Ecto neural progenitor cell (in vitro differentiated cells): ENCODE measurements at regions not wholly inside any gene's neighbourhood (a gene's known extent, or its start where the extent isn't known, plus 50 kb on each side); places are given as distances from the start of the nearest gene placed in this dataset.

Experiments
- DNase-seq: peaks from one replicate; pipeline ENCODE4 v3.0.0-alpha.2; 2018; ENCODE audit warnings: low spot score

DNA sequence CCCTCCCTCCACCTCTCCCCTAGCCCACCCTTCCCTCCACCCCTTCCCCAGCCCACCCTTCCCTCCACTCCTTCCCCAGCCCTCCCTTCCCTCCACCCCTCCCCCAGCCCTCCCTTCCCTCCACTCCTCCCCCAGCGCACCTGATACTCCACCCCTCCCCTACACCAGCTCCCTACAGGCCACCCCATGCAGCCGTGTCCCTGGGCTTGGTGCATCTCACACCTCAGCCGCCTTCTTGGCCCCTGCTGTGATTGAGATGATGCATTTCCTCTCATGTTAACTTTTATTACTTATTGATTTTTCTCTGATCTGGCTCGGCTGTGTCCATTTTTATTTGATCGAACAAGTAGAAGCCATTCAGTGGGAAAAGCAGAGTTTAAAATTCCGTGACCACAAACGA, 243.8 kb downstream of the MATN1 start:
- DNase-seq: no peak

DNA sequence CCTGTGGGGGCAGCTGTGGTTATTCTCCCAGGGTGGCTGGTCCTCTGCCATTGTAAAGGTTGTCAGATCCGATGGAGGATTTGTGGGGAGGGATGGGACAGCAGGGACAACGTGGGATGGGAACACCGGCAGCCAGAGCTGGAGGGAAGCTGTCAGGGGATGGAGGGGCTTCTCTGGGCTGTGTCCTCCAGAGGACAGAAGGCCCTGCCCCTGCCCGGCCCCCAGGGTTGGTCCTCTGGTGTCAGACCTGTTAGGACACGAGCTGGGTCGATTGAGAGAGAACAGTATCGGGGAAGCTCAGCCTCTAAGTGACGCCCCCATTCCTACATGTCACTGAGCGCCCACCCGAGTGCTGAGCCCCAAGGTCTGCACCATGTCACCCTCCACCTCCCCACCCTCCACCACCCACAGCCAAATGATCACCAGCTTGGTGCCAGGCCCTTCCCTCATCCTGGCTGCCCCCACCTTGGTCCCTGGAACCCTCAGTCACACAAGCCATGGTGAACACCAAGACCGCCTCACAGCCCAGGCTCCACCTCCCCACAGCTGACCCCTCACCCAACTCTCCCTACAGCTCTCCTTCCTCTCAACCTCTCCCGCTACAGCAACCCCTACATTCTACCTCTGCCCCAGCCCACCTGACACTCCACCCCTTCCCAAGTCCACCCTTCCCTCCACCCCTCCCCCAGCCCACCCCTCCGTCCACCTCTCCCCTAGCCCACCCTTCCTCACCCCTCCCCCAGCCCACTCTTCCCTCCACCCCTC, 244.4 kb downstream of the MATN1 start:
- DNase-seq: no peak

DNA sequence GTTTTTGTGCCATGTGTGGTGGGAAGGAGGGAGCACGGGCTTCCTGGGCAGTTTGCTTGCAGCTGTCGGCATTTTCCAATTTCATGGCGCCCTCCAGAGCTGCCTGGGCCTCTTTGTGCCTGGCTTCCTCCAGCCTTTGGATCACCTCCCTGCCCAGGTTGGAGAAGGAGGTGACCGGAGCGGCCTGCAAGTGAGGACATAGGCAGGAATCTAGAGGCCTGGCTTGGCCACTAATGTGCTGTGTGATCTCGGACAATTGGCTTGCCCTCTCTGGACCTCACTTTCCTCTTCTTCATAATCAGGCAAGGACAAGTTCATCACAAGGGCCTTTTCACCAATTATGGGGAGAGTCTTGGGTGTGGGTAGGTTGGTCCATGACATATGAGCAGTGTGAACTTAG, 245.1 kb downstream of the MATN1 start:
- no peak for DNase-seq

DNA sequence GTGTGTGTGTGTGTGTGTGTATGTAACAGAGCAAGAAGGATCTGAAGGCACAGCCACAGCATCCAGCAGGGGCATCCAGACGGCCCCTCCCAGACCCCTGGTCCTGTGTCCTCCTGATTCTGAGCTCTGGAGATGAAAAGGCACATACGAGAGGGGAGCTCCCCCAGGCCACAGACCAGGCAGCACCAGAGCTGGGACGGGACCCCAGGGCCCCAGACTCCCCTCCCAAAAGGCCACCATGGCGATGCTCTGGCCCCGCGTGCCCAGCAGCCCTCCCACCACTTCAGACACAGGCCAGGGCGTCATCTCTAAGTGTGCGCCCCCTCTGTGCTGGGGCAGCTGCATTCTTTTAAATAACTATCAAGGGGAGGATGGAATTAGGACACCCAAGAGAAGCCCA, 245.8 kb downstream of the MATN1 start:
- DNase-seq: no peak

DNA sequence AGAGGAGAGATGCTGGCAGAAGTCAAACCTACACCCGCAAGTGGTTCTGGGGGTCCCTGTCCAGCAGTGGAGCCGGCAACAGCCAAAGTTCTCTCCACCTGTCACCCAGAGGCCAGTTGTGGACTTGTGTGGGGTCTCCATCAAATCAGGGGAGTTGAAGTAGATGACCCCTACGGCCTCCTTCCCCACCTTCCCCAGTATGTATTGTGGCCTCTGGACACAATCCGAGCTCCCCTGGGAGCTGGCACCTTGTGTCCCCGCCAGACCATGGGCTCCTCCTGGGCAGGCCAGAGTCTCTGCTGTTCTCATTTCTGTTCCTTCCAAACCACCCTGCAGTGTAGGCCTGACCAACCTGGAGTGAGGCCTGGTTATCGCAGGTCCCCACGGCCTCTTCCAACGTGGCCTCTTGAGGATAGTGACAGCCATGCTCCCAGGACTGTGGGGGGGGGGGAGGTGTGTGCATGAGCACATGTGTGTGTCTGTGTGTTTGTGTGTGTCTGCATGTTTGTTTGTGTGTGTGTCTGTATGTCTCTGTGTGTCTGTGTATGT, 246.4 kb downstream of the MATN1 start:
- DNase-seq: no peak

DNA sequence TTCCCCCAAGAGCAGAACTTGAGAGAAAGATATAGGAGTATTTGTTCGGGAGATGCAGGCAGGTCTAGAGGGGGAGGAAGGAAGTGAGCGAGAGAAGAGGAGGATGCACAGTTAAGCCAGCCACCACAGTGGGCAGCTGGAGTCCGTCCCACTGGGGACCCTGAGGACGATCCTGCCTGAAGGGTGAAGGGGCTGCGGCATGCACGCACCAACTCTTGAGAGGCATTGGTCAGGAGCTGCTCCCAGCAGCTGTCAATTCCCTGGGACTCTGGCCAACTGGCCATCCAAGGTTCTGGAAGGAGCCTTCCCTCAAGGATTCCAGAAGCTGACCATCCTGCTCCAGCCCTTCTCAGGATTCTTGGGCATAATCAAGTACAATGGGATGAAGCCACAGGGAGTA, 246.9 kb downstream of the MATN1 start:
- DNase-seq: no peak

DNA sequence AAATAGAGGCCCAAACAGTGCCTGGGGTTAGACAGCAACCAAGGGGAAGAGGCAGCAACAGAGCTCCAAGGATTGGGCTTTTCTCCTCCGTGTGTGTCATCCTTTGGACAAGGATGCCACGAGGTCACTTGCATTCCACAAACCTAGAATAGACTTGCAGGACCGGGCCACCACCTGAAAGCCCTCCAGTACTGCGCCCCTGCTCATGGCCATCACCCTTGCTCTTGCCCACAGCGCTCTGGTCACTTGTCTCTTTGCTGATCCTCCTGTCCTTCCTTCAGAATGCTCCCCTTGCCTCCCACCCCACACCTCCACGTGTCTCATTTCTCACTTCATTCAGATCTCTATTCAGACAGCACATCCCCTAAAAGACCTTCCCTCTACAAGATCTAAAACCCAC, 247.4 kb downstream of the MATN1 start:
- no peak for DNase-seq

DNA sequence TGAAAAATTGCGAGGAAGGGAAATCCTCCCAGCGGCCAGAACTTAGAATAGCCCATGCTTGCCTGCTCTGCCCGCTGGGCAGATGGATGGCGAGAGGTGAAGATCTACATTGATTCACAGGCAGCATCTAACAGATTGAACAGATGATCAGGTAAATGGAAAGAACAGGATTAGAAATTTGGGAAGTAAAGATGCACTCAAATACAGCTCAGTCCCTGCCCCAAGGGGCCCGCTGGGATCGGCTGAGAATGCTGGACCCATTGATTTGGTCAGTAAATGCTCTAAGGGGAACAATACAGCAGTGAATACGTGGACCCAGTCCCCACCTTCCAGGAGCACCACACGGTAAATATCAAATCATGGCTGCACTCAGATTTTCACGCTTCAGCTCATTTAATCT, 248.2 kb downstream of the MATN1 start:
- DNase-seq: no peak

DNA sequence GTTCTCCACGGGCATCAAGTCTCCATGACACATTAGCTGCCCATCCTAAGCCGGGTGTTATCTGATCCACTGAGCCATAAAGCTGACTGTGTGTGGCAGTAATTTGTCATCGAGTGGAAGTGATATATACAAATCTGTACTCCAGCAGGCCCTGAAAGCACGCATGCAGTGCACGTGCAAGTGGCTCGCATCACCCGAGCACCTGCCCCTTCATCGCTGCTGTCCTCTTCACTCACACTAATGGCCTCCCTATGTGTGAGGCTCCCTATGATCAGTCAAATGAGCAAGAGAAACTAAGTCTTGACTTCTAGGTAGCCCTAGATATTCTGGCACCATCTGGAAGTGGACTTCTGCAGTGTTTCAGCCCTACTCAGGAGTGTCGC, 248.6 kb downstream of the MATN1 start:
- DNase-seq: no peak

DNA sequence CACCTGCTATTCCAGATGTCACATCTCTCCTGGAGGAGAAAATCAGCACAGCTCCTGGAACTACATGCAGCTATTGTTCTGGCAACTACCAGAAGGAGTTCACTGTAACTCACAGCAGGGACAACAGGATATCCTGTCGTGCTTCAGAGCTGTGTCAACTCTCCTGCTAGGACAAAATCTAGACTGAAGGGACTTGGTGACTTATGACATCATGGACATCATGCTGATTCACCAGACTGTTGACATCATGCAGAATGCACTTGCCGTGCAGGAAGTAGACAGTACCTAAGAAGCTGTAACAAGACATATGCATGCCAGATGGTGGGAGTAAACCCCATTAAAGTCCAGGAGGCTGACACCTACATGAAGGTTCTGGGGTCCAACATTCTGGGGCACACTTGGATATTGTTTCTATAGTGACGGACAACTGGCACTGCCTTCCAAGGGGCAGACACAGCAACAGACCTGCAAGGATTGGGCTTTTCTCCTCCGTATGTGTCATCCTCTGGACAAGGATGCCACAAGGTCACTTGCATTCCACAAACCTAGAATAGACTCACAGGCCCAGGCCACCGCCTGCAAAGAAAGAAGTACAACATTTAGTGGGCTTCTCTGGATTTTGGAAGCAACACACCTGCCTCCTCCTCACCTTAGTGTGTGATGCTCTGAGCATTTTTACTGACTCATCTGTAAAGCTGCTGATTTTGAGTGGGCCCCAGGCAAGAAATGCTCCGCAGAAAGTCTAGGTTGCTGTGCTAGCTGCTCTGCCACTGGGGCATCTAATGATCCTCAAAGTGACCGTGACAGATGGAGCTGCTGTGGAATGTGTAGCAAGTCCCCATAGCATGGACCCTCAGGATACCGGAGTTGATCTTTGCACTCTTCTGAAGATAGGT, 249.2 kb downstream of the MATN1 start:
- DNase-seq: no peak

DNA sequence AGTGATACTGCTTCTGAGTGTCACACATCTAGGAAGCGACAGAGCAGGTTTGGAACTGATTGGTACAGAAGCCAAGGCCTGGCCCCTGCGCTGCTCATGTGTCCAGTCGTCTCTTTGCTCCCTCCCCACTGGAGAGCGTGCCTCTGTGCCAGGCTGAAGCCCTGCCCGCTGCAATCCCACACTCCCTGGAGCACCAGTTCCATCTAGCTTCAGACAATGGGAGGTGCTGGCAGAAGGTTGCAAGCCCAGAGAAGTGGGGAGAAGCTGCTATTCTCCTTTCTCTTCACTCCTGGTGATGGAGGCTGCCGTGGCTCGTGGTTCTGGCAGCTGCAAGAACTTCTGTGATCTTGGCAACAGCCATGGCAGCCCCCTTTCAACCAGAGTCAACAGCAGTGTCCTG, 250.9 kb downstream of the MATN1 start:
- no peak for DNase-seq

DNA sequence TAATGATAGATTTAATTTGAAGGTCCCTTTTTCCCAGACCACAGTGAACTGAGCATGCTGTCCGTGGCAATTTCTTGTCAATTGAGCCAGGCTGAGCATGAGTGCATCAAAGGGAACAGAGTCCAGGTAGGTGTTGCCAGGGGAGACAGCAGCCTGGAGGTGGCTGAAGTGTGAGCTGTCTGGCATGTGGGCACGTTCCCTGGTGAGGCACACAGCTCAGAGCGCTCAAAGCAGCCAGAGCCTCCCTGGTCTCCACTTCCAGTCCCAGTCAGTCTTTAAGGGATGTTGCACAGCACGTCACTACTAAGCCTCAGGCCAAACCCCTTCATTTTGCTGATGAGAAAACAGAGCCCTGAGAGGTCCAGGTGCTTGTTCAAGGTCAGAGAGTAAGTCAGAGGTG, 251.4 kb downstream of the MATN1 start:
- no peak for DNase-seq

DNA sequence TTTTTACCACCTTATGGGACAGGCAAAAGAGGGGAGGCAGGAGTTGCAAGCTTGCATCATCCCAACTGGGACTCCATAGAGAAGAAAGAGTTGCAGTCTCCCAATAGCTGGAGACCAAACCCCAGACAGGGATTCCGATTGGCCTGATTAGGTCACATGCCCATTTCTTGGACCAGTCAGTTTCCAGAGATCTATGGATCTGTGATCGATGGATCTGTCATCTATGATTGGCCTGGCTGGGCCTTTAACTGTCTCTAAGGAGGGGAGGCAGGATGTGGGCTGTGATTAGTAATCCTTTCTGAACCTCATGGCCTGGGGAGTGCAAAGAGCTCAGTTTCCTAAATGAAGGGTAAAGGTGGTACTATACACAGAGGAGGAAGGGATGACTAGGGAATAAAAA, 252.1 kb downstream of the MATN1 start:
- DNase-seq: no peak

DNA sequence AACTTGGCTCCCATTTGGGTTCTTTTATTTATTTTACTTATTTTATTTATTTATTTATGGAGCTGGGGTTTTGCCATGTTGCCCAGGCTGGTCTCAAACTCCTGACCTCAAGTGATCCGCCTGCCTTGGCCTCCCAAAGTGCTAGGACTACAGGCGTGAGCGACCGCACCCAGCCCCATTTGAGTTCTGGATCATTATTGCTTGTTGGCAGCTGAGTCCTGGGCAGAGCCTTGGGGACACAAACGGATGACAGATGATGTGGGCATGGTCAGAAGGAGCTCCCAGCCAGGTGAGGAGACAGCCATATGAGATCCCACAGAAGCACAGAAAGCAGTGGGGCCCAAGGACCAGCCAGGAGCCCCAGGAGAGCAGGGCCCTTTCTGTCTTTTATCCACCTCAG, 254.0 kb downstream of the MATN1 start:
- DNase-seq: no peak

DNA sequence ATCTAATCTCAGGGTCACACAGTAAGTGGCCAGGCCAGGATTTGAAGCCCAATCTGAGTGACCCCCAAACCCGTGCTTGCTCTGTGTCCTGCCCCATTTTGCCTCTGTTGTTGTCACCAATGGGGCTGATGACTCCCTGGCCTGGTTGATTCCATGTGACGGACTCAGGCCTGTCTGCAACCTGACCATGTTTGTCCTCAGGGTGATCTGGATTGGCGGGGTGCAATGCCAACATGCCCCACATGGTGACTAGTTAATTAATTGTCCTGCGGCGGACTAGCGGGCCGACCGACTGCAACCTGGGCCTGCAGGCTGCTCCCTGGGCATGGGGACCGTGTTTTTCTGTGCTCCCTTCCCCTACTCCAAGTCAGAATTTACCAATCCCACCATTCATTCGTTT, 256.3 kb downstream of the MATN1 start:
- DNase-seq: no peak

DNA sequence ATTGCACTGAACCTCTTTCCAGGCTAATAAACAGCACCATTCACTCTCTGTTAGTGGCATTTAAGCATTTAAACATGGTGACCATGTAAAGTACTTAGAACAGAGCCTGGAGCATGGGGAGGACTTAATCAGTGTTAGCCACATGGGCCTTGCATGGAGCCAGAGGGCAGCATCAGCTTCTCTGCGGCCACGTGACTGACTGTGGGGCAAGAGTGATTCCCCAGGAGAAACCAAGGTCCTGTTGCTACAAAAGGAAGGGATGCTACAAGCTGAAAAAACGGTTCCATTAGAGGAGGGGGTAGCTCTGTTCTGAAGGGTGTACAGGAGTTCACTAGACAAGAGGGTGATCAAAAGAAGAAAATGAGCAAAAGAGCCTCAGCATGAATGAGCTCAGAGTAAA, 256.8 kb downstream of the MATN1 start:
- DNase-seq: no peak

DNA sequence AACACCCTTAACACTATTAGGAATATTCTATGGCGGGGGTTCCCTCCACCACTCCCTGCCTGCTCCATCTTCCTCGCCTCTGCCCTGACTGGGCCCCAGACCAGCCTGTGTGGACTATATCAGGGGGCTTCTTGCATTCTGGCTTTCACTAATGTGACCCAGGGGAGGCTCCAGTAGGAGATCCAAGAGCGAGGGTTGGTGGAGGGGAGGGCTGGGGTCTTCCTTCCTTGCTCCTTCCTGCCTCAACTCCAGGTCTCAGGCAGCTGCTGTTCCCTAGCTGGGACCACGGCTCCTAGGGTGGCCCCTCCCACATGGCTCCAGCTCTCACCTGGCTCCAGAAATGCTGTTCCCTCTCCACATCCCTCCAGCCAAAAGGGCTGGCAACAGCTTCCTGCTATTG, 257.4 kb downstream of the MATN1 start:
- no peak for DNase-seq

DNA sequence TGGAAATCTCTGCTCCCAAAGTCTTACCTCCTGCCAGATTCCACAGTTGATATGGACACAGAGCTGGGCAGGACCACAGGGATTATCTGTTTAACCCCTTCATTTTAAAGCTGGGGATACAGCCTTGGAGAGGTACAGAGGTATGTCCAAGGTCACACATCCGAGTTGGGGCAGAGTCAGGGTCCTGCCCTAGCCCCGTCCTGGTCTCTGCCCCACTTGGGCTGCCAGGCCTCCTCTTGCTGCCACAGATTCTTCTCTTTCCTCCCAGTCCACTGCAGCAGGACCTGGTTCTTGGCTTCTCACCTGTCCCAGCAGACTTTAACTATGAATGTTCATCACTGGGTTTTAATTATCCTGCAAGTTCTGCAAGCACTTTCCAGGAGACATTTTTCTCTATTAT, 258.3 kb downstream of the MATN1 start:
- no peak for DNase-seq

DNA sequence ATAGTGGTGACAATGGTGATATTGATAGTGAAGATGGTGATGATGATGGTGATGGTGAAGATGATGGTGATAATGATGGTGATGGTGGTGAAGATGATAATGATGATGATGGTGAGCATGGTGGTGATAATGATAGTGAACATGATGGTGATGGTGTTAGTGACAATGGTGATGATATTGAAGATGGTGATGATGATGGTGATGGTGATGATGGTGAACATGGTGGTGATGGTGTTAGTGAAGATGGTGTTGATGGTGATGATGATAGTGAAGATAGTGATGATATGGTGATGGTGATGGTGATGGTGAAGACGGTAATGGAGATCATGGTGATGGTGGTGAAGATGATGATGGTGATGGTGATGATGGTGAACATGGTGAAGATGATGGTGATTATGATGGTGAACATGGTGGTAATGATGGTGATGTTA, 259.2 kb downstream of the MATN1 start:
- DNase-seq: no peak

DNA sequence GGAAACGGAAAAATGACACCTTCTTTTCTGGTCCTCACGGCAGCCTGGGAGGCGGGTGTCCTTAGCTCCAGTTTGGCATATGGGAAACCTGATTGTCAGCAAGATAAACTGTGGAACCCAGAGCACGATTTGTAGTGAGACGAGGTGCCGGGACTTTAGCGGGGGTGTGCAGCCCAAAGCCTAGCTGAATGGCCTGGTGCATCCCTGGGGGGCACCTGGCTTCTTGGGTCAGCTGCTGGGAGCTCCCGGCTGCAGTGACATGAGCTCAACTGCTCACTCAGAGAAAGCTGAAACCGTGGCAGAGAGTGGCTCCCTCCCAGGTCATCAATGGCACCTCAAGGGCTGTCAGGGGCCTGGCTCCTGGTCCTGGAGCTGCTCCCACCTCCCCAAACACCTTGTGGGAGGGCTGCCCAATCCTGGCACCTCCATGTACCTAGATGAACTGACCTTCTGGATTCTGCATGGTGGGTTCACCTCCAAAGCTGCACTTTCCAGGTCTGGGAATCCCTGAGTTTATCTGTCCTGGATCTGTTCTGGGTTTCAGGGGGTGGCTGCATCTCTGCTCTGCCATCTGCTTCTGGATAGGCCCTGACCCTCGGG, 260.5 kb downstream of the MATN1 start:
- DNase-seq: no peak

DNA sequence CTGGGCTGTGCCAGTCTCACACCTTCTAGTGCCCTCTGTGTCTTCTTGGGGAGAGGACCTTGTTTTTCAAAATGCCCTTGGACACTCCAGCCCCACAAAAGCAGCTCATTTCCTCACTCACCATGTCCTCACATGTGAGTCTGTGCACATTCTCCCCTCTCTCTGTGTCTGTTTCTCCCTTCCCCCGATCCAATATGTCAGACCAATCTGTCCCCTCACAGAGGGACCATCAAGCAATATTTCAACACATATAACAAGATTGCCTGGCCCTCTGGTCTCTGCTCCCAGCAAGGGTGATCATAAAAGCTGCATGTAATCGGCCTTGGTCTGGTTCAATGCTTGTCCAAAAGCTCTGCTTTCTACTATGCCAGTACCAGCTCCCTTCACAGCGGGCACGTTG, 261.2 kb downstream of the MATN1 start:
- DNase-seq: no peak

DNA sequence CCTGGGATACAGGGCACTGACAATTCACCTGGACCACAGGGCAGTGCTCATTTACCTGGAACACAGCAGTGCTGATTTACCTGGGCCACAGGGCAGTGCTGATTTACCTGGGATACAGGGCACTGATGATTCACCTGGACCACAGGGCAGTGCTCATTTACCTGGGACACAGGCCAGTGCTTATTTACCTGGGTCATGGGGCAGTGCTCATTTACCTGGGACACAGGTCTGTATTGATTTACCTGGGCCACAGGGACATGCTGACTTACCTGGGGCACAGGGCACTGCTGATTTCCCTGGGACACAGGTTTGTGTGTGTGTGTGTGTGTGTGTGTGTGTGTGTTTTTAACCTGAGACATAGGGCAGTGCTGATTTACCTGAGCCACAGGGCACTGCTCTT, 261.7 kb downstream of the MATN1 start:
- DNase-seq: no peak

DNA sequence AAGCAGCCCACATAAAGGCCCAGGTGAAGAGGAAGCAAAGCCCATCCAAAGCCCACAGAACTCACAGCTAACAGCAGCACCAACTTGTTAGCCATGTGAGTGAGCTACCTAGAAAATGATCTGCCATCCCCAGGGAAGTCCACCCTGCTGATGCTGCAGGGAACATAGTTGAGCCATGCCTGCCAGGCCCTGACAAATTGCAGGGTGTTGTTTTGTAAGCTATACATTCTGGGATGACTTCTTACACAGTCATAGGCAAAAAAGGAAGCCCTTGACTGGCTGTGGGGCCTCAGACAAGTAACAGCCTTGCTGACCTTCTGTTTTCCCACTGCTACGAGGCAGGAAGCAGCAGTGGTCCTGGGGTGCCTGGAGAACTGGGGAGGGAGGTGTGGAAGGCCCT, 262.7 kb downstream of the MATN1 start:
- DNase-seq: no peak
